Osteoblast (primary cell): ENCODE measurements at regions not wholly inside any gene's neighbourhood (a gene's known extent, or its start where the extent isn't known, plus 50 kb on each side); places are given as distances from the start of the nearest gene placed in this dataset.

Source experiments
- DNase-seq: peaks from one replicate; pipeline ENCODE4 v3.0.0; 2011; ENCODE audit warnings: low spot score, mixed read lengths; ENCODE audit not compliant: insufficient read length; ENCODE audit errors: missing footprints
- H2AFZ ChIP-seq: 2 replicates; pipeline ENCODE4 v1.6.0; 2011; ENCODE audit warnings: mild to moderate bottlenecking, low read length
- H3K27ac ChIP-seq: 2 replicates; pipeline ENCODE4 v1.5.1; 2011; ENCODE audit warnings: mild to moderate bottlenecking, low read depth, low read length, moderate library complexity
- H3K27me3 ChIP-seq: 2 replicates; pipeline ENCODE4 v1.6.0; 2012; ENCODE audit warnings: mild to moderate bottlenecking, control low read depth, inconsistent platforms, low read length, moderate library complexity; ENCODE audit not compliant: insufficient read depth
- H3K36me3 ChIP-seq: 2 replicates; pipeline ENCODE4 v1.5.1; 2011; ENCODE audit warnings: mild to moderate bottlenecking, low read length, control low read depth, moderate library complexity; ENCODE audit not compliant: insufficient read depth
- H3K4me1 ChIP-seq: 2 replicates; pipeline ENCODE4 v1.5.1; 2011; ENCODE audit warnings: mild to moderate bottlenecking, low read length, control low read depth, moderate library complexity; ENCODE audit not compliant: insufficient read depth
- H3K4me2 ChIP-seq: 2 replicates; pipeline ENCODE4 v1.6.0; 2011; ENCODE audit warnings: mild to moderate bottlenecking, low read length; ENCODE audit not compliant: insufficient read depth
- H3K4me3 ChIP-seq: fragments of 200-600 bp; sonication (generic); 3 replicates; pipeline ENCODE4 v1.5.1; 2012; ENCODE audit warnings: mild to moderate bottlenecking, low read length, inconsistent platforms; ENCODE audit not compliant: insufficient read depth
- H3K79me2 ChIP-seq: 2 replicates; pipeline ENCODE4 v1.6.0; 2012; ENCODE audit warnings: mild to moderate bottlenecking, low read length, control low read depth, inconsistent platforms; ENCODE audit not compliant: insufficient read depth
- H3K9me3 ChIP-seq: 2 replicates; pipeline ENCODE4 v1.5.1; 2011; ENCODE audit warnings: low read depth, low read length, control low read depth
- H4K20me1 ChIP-seq: 2 replicates; pipeline ENCODE4 v1.6.0; 2012; ENCODE audit warnings: mild to moderate bottlenecking, low read length, control low read depth; ENCODE audit not compliant: insufficient read depth
- CTCF ChIP-seq: IDR thresholded peaks from 2 replicates; pipeline ENCODE4 v1.5.1; 2011; ENCODE audit warnings: mild to moderate bottlenecking, low read depth, low read length, moderate library complexity; ENCODE audit errors: extremely low read depth

GRCh38 chr14:65291531-65291930 is 121.0 kb upstream of the FUT8 start:
- DNase-seq: no peak
- Histone ChIP-seq H2AFZ (no peak overlapping the region), H3K4me1 (peaks cover 11% of the 10 kb centered on the region), H3K4me3 (no peak overlapping the region), H3K27ac (no peak overlapping the region), H4K20me1 (no peaks in the 10 kb centered on the region), H3K36me3 (no peaks in the 10 kb centered on the region), H3K4me2 (no peak overlapping the region), H3K27me3 (no peaks in the 10 kb centered on the region), H3K9me3 (no peaks in the 10 kb centered on the region), H3K79me2 (no peaks in the 10 kb centered on the region)
- no peak for TF ChIP-seq CTCF

- DNase-seq: peak; percentile 73
- no peaks in the 10 kb centered on the region for H3K9me3 ChIP-seq
- no peak for TF ChIP-seq CTCF
- H3K4me1 ChIP-seq: peaks cover 11% of the 10 kb centered on the region
- H3K36me3 ChIP-seq: no peaks in the 10 kb centered on the region
- no peak overlapping the region for H3K4me3 ChIP-seq
- no peak overlapping the region for H2AFZ ChIP-seq
- H3K79me2 ChIP-seq: no peaks in the 10 kb centered on the region
- H4K20me1 ChIP-seq: no peaks in the 10 kb centered on the region
- H3K27me3 ChIP-seq: no peaks in the 10 kb centered on the region
- no peak overlapping the region for H3K4me2 ChIP-seq
- H3K27ac ChIP-seq: no peak overlapping the region
Observed at GRCh38 chr14:65294816-65295215, 117.7 kb upstream of the FUT8 start.

GRCh38 chr14:65296402-65296801 is 116.1 kb upstream of the FUT8 start:
- H3K27me3 ChIP-seq: no peaks in the 10 kb centered on the region
- DNase-seq: no peak
- H3K4me1 ChIP-seq: no peaks in the 10 kb centered on the region
- no peak for TF ChIP-seq CTCF
- H2AFZ ChIP-seq: no peak overlapping the region
- no peaks in the 10 kb centered on the region for H4K20me1 ChIP-seq
- H3K36me3 ChIP-seq: no peaks in the 10 kb centered on the region
- no peak overlapping the region for H3K27ac ChIP-seq
- H3K79me2 ChIP-seq: no peaks in the 10 kb centered on the region
- no peak overlapping the region for H3K4me2 ChIP-seq
- H3K4me3 ChIP-seq: no peak overlapping the region
- no peaks in the 10 kb centered on the region for H3K9me3 ChIP-seq

GRCh38 chr14:65296876-65297275 is 115.7 kb upstream of the FUT8 start:
- no peak overlapping the region for H3K4me3 ChIP-seq
- H3K27ac ChIP-seq: no peak overlapping the region
- no peak for TF ChIP-seq CTCF
- DNase-seq: no peak
- H3K4me2 ChIP-seq: no peak overlapping the region
- no peak overlapping the region for H2AFZ ChIP-seq
- H3K4me1 ChIP-seq: no peaks in the 10 kb centered on the region
- H3K79me2 ChIP-seq: no peaks in the 10 kb centered on the region
- no peaks in the 10 kb centered on the region for H4K20me1 ChIP-seq
- no peaks in the 10 kb centered on the region for H3K36me3 ChIP-seq
- H3K9me3 ChIP-seq: no peaks in the 10 kb centered on the region
- H3K27me3 ChIP-seq: no peaks in the 10 kb centered on the region
